ENCODE measurements at regions not wholly inside any gene's neighbourhood (a gene's known extent, or its start where the extent isn't known, plus 50 kb on each side); places are given as distances from the start of the nearest gene placed in this dataset.

DNA sequence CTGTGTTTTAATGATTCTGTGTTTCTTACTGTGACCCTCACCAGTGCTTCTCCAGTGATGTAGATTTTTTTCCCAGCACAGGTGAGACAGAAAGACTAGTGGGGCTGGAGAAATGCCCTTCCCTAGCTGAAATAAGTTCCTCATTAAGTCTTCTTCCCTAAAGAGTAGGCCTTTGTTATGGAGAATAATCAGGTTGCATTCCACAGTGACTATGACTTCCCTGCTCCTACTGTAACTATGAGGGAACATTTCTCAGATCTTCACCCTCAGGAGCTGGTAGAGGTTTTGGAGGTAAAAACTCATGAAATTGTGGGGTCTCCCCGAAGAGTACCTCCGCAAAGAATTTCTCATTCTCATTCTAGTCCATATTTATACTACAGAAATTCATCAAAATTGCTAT, 286.2 kb downstream of the GRB14 start:
- Histone ChIP-seq H3K4me3 (no peak overlapping the region), H3K9me3 (no peaks in the 10 kb centered on the region), H3K36me3 (ENCODE audit: insufficient read depth in 1 of 2, low read depth in 1 of 2) (no peaks in the 10 kb centered on the region), H3K4me1 (no peaks in the 10 kb centered on the region), H3K27me3 (ENCODE audit: insufficient read depth in 3 of 3, low read length in 2 of 3) (no peaks in the 10 kb centered on the region), H3K27ac (no peak overlapping the region)
- ATAC-seq (no peak), DNase-seq (no peak)
- intact Hi-C loops (cut with DNase I), result no loop called here
- no peak for TF ChIP-seq CTCF (IDR thresholded peaks at IDR 0.05)
- WGBS, 3 donors, result 89 to 95% (median 89%) methylated on average over 2 of the region's 2 CpGs

DNA sequence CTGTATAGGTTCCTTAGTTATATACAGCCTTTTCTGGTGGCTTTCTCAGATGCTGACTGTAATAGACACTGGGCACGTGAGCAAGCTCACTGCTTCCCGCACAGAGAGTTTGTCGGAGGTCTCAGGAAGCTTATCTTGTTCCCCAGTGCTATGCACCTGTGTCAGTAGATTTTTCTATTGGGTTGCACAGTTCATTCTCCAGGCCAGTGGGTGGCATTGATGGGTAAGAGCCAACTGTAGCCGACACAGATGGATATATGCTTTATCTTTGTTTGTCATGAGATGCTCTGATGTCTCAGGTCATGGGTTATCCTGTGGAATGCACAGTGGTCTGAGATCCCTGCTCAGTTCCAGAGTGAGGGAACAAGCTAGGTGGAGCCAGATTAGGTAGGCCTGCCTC, 293.0 kb downstream of the GRB14 start:
- no peak overlapping the region for H3K27ac ChIP-seq
- no peaks in the 10 kb centered on the region for H3K36me3 ChIP-seq (ENCODE audit: insufficient read depth in 1 of 2, low read depth in 1 of 2)
- ATAC-seq (no peak), DNase-seq (no peak)
- H3K4me1 ChIP-seq, result no peaks in the 10 kb centered on the region
- H3K27me3 ChIP-seq (ENCODE audit: insufficient read depth in 3 of 3, low read length in 2 of 3), result peaks cover 0 to 1% (median 0%) of the 10 kb centered on the region in 3 donors
- H3K4me3 ChIP-seq, result no peak overlapping the region
- WGBS, 3 donors, result 85 to 88% (median 88%) methylated on average over 4 of the region's 4 CpGs
- no peak for TF ChIP-seq CTCF (IDR thresholded peaks at IDR 0.05)
- intact Hi-C loops (cut with DNase I), result no loop called here
- peaks cover 9% of the 10 kb centered on the region for H3K9me3 ChIP-seq

DNA sequence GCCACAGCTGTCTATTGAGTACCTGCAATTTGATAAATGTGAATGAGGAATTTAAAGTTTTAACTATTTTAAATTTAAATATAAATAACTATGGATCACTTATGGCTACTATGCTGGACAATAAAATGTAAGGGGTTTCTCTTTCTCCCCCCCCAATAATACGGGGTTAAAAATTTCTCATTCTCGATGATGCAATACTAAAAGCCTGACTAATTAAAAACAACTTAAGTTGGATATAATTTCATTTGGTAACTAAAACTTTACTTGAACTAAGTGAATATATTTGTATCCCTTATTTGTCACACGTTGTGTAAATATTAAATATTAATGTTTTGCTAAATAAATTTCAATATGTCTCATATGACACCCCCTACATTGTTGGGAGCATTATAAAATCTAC, 297.3 kb downstream of the GRB14 start:
- no peak for ATAC-seq
- Histone ChIP-seq H3K4me3 (no peak overlapping the region), H3K27ac (no peak overlapping the region), H3K27me3 (ENCODE audit: insufficient read depth in 3 of 3, low read length in 2 of 3) (peaks cover 0 to 1% (median 0%) of the 10 kb centered on the region in 3 donors), H3K4me1 (no peaks in the 10 kb centered on the region), H3K36me3 (ENCODE audit: insufficient read depth in 1 of 2, low read depth in 1 of 2) (no peaks in the 10 kb centered on the region), H3K9me3 (peaks cover 9% of the 10 kb centered on the region)
- TF ChIP-seq CTCF (IDR thresholded peaks at IDR 0.05), result no peak
- intact Hi-C loops (cut with DNase I), result no loop called here
- 82 to 87% (median 83%) methylated on average over 3 of the region's 3 CpGs for WGBS, 3 donors
- no peak for DNase-seq

- 39 to 45% (median 40%) methylated on average over 4 of the region's 4 CpGs for WGBS, 3 donors
- Histone ChIP-seq H3K27ac (no peak overlapping the region), H3K4me3 (no peak overlapping the region), H3K4me1 (no peaks in the 10 kb centered on the region), H3K27me3 (ENCODE audit: insufficient read depth in 3 of 3, low read length in 2 of 3) (no peaks in the 10 kb centered on the region), H3K9me3 (no peaks in the 10 kb centered on the region), H3K36me3 (ENCODE audit: insufficient read depth in 1 of 2, low read depth in 1 of 2) (no peaks in the 10 kb centered on the region)
- intact Hi-C loops (cut with DNase I), result no loop called here
- DNase-seq (no peak), ATAC-seq (no peak)
- TF ChIP-seq CTCF (IDR thresholded peaks at IDR 0.05), result no peak
These were observed 307.1 kb downstream of the GRB14 start for GRCh38 chr2:164314148-164314547.

DNA sequence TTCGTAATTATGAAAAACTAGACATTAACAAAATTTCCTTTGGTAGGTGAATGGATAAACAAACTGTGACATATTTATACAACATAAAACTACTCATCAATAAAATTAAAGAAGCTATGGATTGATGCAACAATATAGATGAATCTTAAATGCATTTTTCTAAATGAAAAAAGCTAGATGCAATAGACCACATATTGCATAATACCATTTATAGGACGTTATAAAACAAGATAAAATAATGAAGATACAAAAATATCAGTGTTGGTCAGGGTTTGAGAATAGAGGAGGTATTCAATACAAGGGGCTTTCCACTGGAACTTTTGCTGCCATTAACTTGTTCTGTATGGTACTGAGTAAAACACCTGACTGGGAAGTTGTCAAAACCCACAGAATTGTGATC, 314.4 kb downstream of the GRB14 start:
- ATAC-seq (no peak), DNase-seq (no peak)
- no peaks in the 10 kb centered on the region for H3K4me1 ChIP-seq
- H3K36me3 ChIP-seq (ENCODE audit: insufficient read depth in 1 of 2, low read depth in 1 of 2), result no peaks in the 10 kb centered on the region
- H3K9me3 ChIP-seq, result no peaks in the 10 kb centered on the region
- no peak overlapping the region for H3K4me3 ChIP-seq
- WGBS, 3 donors, result 79 to 81% (median 80%) methylated on average over 2 of the region's 2 CpGs
- H3K27ac ChIP-seq, result no peak overlapping the region
- no peak for TF ChIP-seq CTCF (IDR thresholded peaks at IDR 0.05)
- intact Hi-C loops (cut with DNase I), result no loop called here
- H3K27me3 ChIP-seq (ENCODE audit: insufficient read depth in 3 of 3, low read length in 2 of 3), result no peaks in the 10 kb centered on the region

All from psoas muscle (tissue), 7 donors.